NB4 (cell line): ENCODE measurements at regions not wholly inside any gene's neighbourhood (a gene's known extent, or its start where the extent isn't known, plus 50 kb on each side); places are given as distances from the start of the nearest gene placed in this dataset.

Source experiments
- DNase-seq: peaks from one replicate; pipeline ENCODE4 v3.0.0; 2010; ENCODE audit warnings: low read depth
- H3K4me3 ChIP-seq: one replicate; pipeline ENCODE4 v1.5.1; 2011; ENCODE audit warnings: mild to moderate bottlenecking, low read depth, low read length, moderate library complexity
- CTCF ChIP-seq: IDR thresholded peaks from one replicate; pipeline ENCODE4 v1.5.1; 2012; ENCODE audit warnings: low read depth, low read length
- MAX ChIP-seq: IDR thresholded peaks from 2 replicates; pipeline ENCODE4 v1.6.1; 2011; ENCODE audit warnings: low read depth, low read length
- MYC ChIP-seq: IDR thresholded peaks from 2 replicates; pipeline ENCODE4 v1.6.1; 2011; ENCODE audit warnings: low read depth, low read length
- POLR2A ChIP-seq: IDR thresholded peaks from 2 replicates; pipeline ENCODE4 v1.6.1; 2011; ENCODE audit warnings: mild to moderate bottlenecking; ENCODE audit not compliant: insufficient read length; ENCODE audit errors: extremely low read depth

- TF ChIP-seq MYC, result no peak
- TF ChIP-seq CTCF, result no peak
- no peak for TF ChIP-seq MAX
- no peak for TF ChIP-seq POLR2A
- H3K4me3 ChIP-seq, result no peak overlapping the region
- no peak for DNase-seq
These were observed 137.8 kb upstream of the CNTN3 start for GRCh38 chr3:74752290-74752689.

GRCh38 chr3:74751775-74752174 lies 137.3 kb upstream of the CNTN3 start:
- no peak for DNase-seq
- TF ChIP-seq POLR2A (no peak), MAX (no peak), CTCF (no peak), MYC (no peak)
- no peak overlapping the region for H3K4me3 ChIP-seq

- no peak for DNase-seq
- H3K4me3 ChIP-seq, result no peak overlapping the region
- no peak for TF ChIP-seq MYC
- no peak for TF ChIP-seq CTCF
- no peak for TF ChIP-seq MAX
- TF ChIP-seq POLR2A, result no peak
These were observed 136.4 kb upstream of the CNTN3 start for GRCh38 chr3:74750901-74751300.

- no peak overlapping the region for H3K4me3 ChIP-seq
- no peak for TF ChIP-seq CTCF
- no peak for DNase-seq
These were observed 124.8 kb upstream of the CNTN3 start for GRCh38 chr3:74739242-74739641.

GRCh38 chr3:74722211-74722610 lies 107.8 kb upstream of the CNTN3 start:
- TF ChIP-seq MAX (no peak), MYC (no peak), CTCF (no peak), POLR2A (no peak)
- H3K4me3 ChIP-seq, result no peak overlapping the region
- DNase-seq, result no peak

GRCh38 chr3:74713977-74714376 lies 99.5 kb upstream of the CNTN3 start:
- TF ChIP-seq POLR2A, result no peak
- no peak overlapping the region for H3K4me3 ChIP-seq
- no peak for DNase-seq
